Stimulated activated CD8-positive, alpha-beta memory T cell treated with anti-CD3 and anti-CD28 coated beads, Interleukin-15, amount 100 ng/mL, for 48 hours (primary cell): ENCODE measurements at regions not wholly inside any gene's neighbourhood (a gene's known extent, or its start where the extent isn't known, plus 50 kb on each side); places are given as distances from the start of the nearest gene placed in this dataset.

ENCODE experiments used
- DNase-seq, 2 donors: peaks; one replicate each; pipeline ENCODE4 v3.0.0-alpha.2; 2020; ENCODE audit warnings: low read depth in 2 of 2

GRCh38 chr18:78673516-78674321 is 305.9 kb upstream of the SALL3 start:
- DNase-seq = no peak

GRCh38 chr18:78675231-78675630 is 304.4 kb upstream of the SALL3 start:
- DNase-seq = no peak

- no peak for DNase-seq
These were observed 302.8 kb upstream of the SALL3 start for GRCh38 chr18:78676622-78677482.

GRCh38 chr18:78677483-78678317 is 301.9 kb upstream of the SALL3 start:
- no peak for DNase-seq

GRCh38 chr18:78678318-78678695 is 301.3 kb upstream of the SALL3 start:
- no peak for DNase-seq

- DNase-seq = no peak
These were observed 300.6 kb upstream of the SALL3 start for GRCh38 chr18:78679031-78679430.

GRCh38 chr18:78679613-78680260 is 299.9 kb upstream of the SALL3 start:
- no peak for DNase-seq

GRCh38 chr18:78681396-78681795 is 298.2 kb upstream of the SALL3 start:
- no peak for DNase-seq

- DNase-seq = no peak
These were observed 297.7 kb upstream of the SALL3 start for GRCh38 chr18:78681934-78682333.

GRCh38 chr18:78682716-78683115 is 296.9 kb upstream of the SALL3 start:
- DNase-seq = no peak

GRCh38 chr18:78683191-78684010 is 296.2 kb upstream of the SALL3 start:
- DNase-seq = no peak

GRCh38 chr18:78685250-78685979 is 294.2 kb upstream of the SALL3 start:
- DNase-seq = no peak

- no peak for DNase-seq
These were observed 293.6 kb upstream of the SALL3 start for GRCh38 chr18:78685980-78686530.

GRCh38 chr18:78686976-78687685 is 292.5 kb upstream of the SALL3 start:
- no peak for DNase-seq

GRCh38 chr18:78687736-78688135 is 291.9 kb upstream of the SALL3 start:
- no peak for DNase-seq

GRCh38 chr18:78688249-78688648 is 291.4 kb upstream of the SALL3 start:
- DNase-seq = no peak

- DNase-seq = no peak
These were observed 290.7 kb upstream of the SALL3 start for GRCh38 chr18:78688916-78689315.

GRCh38 chr18:78689606-78690005 is 290.0 kb upstream of the SALL3 start:
- DNase-seq = no peak

GRCh38 chr18:78692105-78692504 is 287.5 kb upstream of the SALL3 start:
- DNase-seq = no peak
